ENCODE measurements at regions not wholly inside any gene's neighbourhood (a gene's known extent, or its start where the extent isn't known, plus 50 kb on each side); places are given as distances from the start of the nearest gene placed in this dataset.

DNA sequence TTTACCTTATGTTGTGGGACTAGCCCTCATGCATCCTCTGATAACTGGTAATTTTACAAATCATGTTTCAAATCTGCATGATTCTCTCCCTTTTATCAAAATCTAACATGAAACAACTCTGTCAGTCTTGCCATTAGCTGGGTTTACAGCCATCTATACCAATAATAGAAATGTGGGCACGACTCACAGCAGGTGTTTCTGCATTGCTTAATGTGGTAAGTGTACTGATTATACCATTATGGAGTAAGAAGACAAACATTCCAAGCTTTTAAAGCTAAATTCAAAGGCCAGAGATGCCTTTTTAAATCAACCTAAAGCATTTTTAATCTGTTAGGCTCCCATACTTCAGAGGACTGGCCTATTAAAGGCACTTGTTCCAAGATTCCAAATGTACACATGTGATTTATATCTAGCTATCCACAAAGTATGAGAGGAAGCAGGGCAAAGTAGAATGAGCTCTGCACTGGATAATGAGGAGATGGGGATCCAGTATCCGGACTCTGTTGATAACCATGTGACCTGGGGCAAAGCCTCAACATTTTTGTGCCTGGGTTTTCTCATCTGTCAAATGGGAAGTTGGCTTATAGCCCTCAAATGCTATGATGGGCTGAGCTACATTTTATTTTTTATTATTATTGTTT, 52.3 kb upstream of the FUT8 start:
- DNase-seq: no peak

DNA sequence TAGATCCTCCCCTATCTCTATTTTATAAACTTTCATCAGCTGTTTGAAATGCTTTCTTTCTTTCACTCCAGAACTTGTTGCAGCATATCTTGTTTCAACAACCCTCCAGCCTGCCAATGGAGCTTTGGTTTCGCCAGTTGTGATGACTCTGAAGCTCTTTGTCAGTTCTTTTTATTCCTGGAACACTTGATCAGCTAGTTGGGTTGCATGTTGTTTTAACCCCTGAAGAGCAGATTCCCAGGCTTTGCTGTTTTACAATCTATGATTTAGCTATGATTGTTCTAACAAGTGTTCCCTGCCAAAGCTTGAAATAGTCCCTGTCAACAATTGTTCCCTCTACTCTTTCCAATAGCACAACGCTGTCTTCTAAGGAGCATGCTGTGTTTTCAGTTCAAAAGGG, 50.6 kb upstream of the FUT8 start:
- DNase-seq: no peak
